ENCODE measurements at regions not wholly inside any gene's neighbourhood (a gene's known extent, or its start where the extent isn't known, plus 50 kb on each side); places are given as distances from the start of the nearest gene placed in this dataset.
"Not testable (repeated sequence)": the region's sequence is repeated elsewhere in the genome, so short reads cannot be mapped to it uniquely, and the experiment has no call there.

DNA sequence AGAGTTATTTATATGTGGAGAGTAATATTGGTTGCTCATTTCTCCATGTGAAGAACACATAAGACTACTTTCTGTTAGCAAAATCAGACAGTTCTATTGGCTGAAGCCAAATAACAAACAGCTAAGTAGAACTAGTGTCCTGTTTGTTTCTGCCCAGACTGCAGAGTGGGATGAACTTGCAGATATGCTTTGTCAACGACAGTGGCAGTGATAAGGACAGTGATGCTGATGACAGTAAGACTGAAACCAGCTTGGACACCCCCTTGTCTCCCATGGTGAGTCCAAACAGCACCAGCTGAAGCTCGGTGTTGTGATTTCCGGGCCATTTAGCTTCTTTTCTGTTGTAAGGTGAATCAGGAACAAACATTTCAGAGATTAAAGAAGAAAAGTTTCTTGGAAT, 102.6 kb upstream of the IL12A start:
- H3K27me3 ChIP-seq (ENCODE audit: low read length), result no peaks in the 10 kb centered on the region
- H3K4me2 ChIP-seq (ENCODE audit: low read depth, low read length, poor library complexity, severe bottlenecking), result no peak overlapping the region
- H4K20me1 ChIP-seq (ENCODE audit: insufficient read depth, low read depth, low read length), result no peaks in the 10 kb centered on the region
- H3K9ac ChIP-seq (ENCODE audit: low read length), result no peak overlapping the region
- no peak overlapping the region for H3K27ac ChIP-seq (ENCODE audit: low read length)
- no peaks in the 10 kb centered on the region for H3K79me2 ChIP-seq (ENCODE audit: low read length)
- H3K9me3 ChIP-seq (ENCODE audit: low read length), result no peaks in the 10 kb centered on the region
- H3K4me3 ChIP-seq (ENCODE audit: low read length), result no peak overlapping the region
- H3K36me3 ChIP-seq (ENCODE audit: insufficient read depth, low read length), result no peaks in the 10 kb centered on the region
- H3K9me2 ChIP-seq (replicated peaks; ENCODE audit: insufficient read depth, low read length), result no peaks in the 10 kb centered on the region
- DNase-seq, result no peak
- H3K4me1 ChIP-seq (ENCODE audit: low read length), result no peaks in the 10 kb centered on the region
- no peak overlapping the region for H2AFZ ChIP-seq (ENCODE audit: low read length)

DNA sequence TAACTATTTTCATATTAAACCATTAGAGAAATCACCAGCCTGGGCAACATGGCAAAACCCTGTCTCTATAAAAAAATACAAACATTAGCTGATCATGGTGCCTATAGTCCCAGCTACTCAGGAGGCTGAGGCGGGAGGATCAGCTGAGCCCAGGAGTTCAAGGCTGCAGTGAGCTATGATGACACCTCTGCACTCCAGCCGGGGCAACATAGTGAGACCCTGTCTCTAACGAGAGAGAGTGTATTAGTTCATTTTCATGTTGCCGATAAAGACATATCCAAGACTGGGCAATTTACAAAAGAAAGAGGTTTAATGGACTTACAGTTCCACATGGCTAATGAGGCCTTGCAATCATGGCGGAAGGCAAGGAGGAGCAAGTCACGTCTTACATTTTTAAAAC, 102.1 kb upstream of the IL12A start:
- not testable (repeated sequence) for H2AFZ ChIP-seq (ENCODE audit: low read length); H3K9me3 ChIP-seq (ENCODE audit: low read length); H3K4me2 ChIP-seq (ENCODE audit: low read depth, low read length, poor library complexity, severe bottlenecking); H3K9ac ChIP-seq (ENCODE audit: low read length); H3K9me2 ChIP-seq (replicated peaks; ENCODE audit: insufficient read depth, low read length); H3K36me3 ChIP-seq (ENCODE audit: insufficient read depth, low read length); H3K4me1 ChIP-seq (ENCODE audit: low read length); H3K27me3 ChIP-seq (ENCODE audit: low read length); DNase-seq; H3K27ac ChIP-seq (ENCODE audit: low read length); H3K4me3 ChIP-seq (ENCODE audit: low read length); H3K79me2 ChIP-seq (ENCODE audit: low read length); H4K20me1 ChIP-seq (ENCODE audit: insufficient read depth, low read depth, low read length)

- Histone ChIP-seq H3K9ac (ENCODE audit: low read length) (no peak overlapping the region), H3K9me2 (replicated peaks; ENCODE audit: insufficient read depth, low read length) (no peaks in the 10 kb centered on the region), H2AFZ (ENCODE audit: low read length) (no peak overlapping the region), H3K27ac (ENCODE audit: low read length) (no peak overlapping the region), H3K4me1 (ENCODE audit: low read length) (peaks cover 1% of the 10 kb centered on the region; the same call in 1 of the 2 replicates), H4K20me1 (ENCODE audit: insufficient read depth, low read depth, low read length) (no peaks in the 10 kb centered on the region), H3K4me2 (ENCODE audit: low read depth, low read length, poor library complexity, severe bottlenecking) (no peak overlapping the region), H3K27me3 (ENCODE audit: low read length) (no peaks in the 10 kb centered on the region), H3K79me2 (ENCODE audit: low read length) (no peaks in the 10 kb centered on the region), H3K9me3 (ENCODE audit: low read length) (no peaks in the 10 kb centered on the region), H3K4me3 (ENCODE audit: low read length) (no peak overlapping the region), H3K36me3 (ENCODE audit: insufficient read depth, low read length) (no peaks in the 10 kb centered on the region)
- no peak for DNase-seq
Observed at GRCh38 chr3:159887168-159887567, 101.5 kb upstream of the IL12A start.

DNA sequence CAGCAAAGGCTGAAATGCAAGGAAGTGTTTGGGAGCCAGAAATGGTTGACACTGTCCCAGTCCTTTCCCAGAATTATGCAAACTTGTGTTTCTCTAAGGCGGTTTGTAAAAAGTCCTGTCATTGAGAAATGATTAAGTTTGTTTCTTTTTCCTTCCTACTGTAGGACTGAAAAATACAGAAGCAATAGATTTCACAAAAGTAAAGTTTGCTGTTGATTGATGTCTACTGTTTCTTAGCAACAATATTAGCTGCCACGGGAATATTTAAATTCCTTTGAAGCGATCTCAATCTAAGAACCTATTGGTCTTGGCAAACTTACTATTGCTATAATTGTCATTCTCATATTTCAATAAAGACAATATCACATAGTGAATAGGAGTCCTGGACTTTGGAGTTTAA, 100.7 kb upstream of the IL12A start:
- no peaks in the 10 kb centered on the region for H3K9me2 ChIP-seq (replicated peaks; ENCODE audit: insufficient read depth, low read length)
- H3K9me3 ChIP-seq (ENCODE audit: low read length), result no peaks in the 10 kb centered on the region
- no peak overlapping the region for H3K4me2 ChIP-seq (ENCODE audit: low read depth, low read length, poor library complexity, severe bottlenecking)
- H2AFZ ChIP-seq (ENCODE audit: low read length), result no peak overlapping the region
- no peaks in the 10 kb centered on the region for H4K20me1 ChIP-seq (ENCODE audit: insufficient read depth, low read depth, low read length)
- H3K27ac ChIP-seq (ENCODE audit: low read length), result no peak overlapping the region
- no peak overlapping the region for H3K4me3 ChIP-seq (ENCODE audit: low read length)
- no peak for DNase-seq
- no peaks in the 10 kb centered on the region for H3K36me3 ChIP-seq (ENCODE audit: insufficient read depth, low read length)
- no peaks in the 10 kb centered on the region for H3K27me3 ChIP-seq (ENCODE audit: low read length)
- peaks cover 3% of the 10 kb centered on the region; the same call in 1 of the 2 replicates for H3K4me1 ChIP-seq (ENCODE audit: low read length)
- no peaks in the 10 kb centered on the region for H3K79me2 ChIP-seq (ENCODE audit: low read length)
- H3K9ac ChIP-seq (ENCODE audit: low read length), result no peak overlapping the region

- Histone ChIP-seq H3K27ac (ENCODE audit: low read length) (no peak overlapping the region), H3K4me2 (ENCODE audit: low read depth, low read length, poor library complexity, severe bottlenecking) (no peak overlapping the region), H3K4me3 (ENCODE audit: low read length) (no peak overlapping the region), H3K36me3 (ENCODE audit: insufficient read depth, low read length) (no peaks in the 10 kb centered on the region), H3K9me2 (replicated peaks; ENCODE audit: insufficient read depth, low read length) (no peaks in the 10 kb centered on the region), H3K9me3 (ENCODE audit: low read length) (no peaks in the 10 kb centered on the region), H3K4me1 (ENCODE audit: low read length) (peaks cover 3% of the 10 kb centered on the region; the same call in 1 of the 2 replicates), H3K9ac (ENCODE audit: low read length) (no peak overlapping the region), H3K27me3 (ENCODE audit: low read length) (no peaks in the 10 kb centered on the region), H3K79me2 (ENCODE audit: low read length) (no peaks in the 10 kb centered on the region), H2AFZ (ENCODE audit: low read length) (no peak overlapping the region), H4K20me1 (ENCODE audit: insufficient read depth, low read depth, low read length) (no peaks in the 10 kb centered on the region)
- no peak for DNase-seq
Observed at GRCh38 chr3:159892171-159892795, 96.4 kb upstream of the IL12A start.

- Histone ChIP-seq H3K4me2 (ENCODE audit: low read depth, low read length, poor library complexity, severe bottlenecking) (no peak overlapping the region), H3K9ac (ENCODE audit: low read length) (no peak overlapping the region), H3K9me3 (ENCODE audit: low read length) (no peaks in the 10 kb centered on the region), H3K27me3 (ENCODE audit: low read length) (no peaks in the 10 kb centered on the region), H3K4me3 (ENCODE audit: low read length) (no peak overlapping the region), H2AFZ (ENCODE audit: low read length) (no peak overlapping the region), H4K20me1 (ENCODE audit: insufficient read depth, low read depth, low read length) (no peaks in the 10 kb centered on the region), H3K4me1 (ENCODE audit: low read length) (peaks cover 3% of the 10 kb centered on the region; the same call in 1 of the 2 replicates), H3K9me2 (replicated peaks; ENCODE audit: insufficient read depth, low read length) (no peaks in the 10 kb centered on the region), H3K79me2 (ENCODE audit: low read length) (no peaks in the 10 kb centered on the region), H3K36me3 (ENCODE audit: insufficient read depth, low read length) (no peaks in the 10 kb centered on the region), H3K27ac (ENCODE audit: low read length) (no peak overlapping the region)
- no peak for DNase-seq
Observed at GRCh38 chr3:159892801-159893200, 95.8 kb upstream of the IL12A start.

DNA sequence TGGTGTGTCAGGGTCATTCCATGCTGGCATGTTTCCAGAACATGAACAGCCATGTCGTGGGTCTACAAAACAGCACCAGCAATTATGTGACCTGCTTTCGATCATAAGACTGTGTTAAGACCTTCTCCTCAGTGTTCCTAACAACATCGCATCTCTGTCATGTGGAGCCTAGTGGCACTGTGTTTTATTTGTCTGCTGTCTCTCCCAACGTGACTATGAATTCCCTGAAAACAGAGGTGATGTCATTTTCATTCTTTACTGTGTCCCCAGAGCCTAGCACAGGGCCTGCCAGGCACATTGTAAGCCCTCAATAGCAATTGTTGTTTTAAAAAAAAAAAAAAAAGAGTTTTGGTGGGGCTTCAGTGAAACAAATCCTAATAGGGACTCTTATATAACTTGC, 94.2 kb upstream of the IL12A start:
- no peaks in the 10 kb centered on the region for H3K9me3 ChIP-seq (ENCODE audit: low read length)
- H3K4me2 ChIP-seq (ENCODE audit: low read depth, low read length, poor library complexity, severe bottlenecking), result no peak overlapping the region
- H3K36me3 ChIP-seq (ENCODE audit: insufficient read depth, low read length), result no peaks in the 10 kb centered on the region
- DNase-seq, result no peak
- no peaks in the 10 kb centered on the region for H3K9me2 ChIP-seq (replicated peaks; ENCODE audit: insufficient read depth, low read length)
- no peaks in the 10 kb centered on the region; the same call in 1 of the 2 replicates for H3K27me3 ChIP-seq (ENCODE audit: low read length)
- no peaks in the 10 kb centered on the region for H3K79me2 ChIP-seq (ENCODE audit: low read length)
- no peaks in the 10 kb centered on the region for H4K20me1 ChIP-seq (ENCODE audit: insufficient read depth, low read depth, low read length)
- no peak overlapping the region for H2AFZ ChIP-seq (ENCODE audit: low read length)
- H3K4me3 ChIP-seq (ENCODE audit: low read length), result no peak overlapping the region
- H3K4me1 ChIP-seq (ENCODE audit: low read length), result peaks cover 3% of the 10 kb centered on the region; the same call in 1 of the 2 replicates
- H3K27ac ChIP-seq (ENCODE audit: low read length), result no peak overlapping the region
- no peak overlapping the region for H3K9ac ChIP-seq (ENCODE audit: low read length)

DNA sequence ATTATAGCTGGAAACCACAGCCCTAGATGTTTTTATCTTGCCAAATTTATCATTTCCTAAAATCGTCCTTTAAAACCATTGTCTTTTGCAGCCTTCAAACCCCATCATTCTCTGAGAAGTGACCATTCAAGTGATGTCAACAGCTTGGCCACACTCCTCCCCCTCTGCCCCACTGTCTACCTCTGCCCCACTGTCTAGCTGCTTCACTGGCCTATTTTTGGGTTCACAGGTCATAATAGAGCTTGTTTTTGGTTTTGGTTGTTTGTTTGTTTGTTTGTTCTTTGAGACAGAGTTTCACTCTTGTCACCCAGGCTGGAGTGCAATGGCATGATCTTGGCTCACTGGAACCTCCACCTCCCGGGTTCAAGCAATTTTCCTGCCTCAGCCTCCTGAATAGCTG, 93.2 kb upstream of the IL12A start:
- Histone ChIP-seq H4K20me1 (ENCODE audit: insufficient read depth, low read depth, low read length) (no peaks in the 10 kb centered on the region), H3K27ac (ENCODE audit: low read length) (no peak overlapping the region), H3K9ac (ENCODE audit: low read length) (no peak overlapping the region), H3K4me2 (ENCODE audit: low read depth, low read length, poor library complexity, severe bottlenecking) (no peak overlapping the region), H3K27me3 (ENCODE audit: low read length) (no peaks in the 10 kb centered on the region; the same call in 1 of the 2 replicates), H3K9me2 (replicated peaks; ENCODE audit: insufficient read depth, low read length) (no peaks in the 10 kb centered on the region), H3K4me3 (ENCODE audit: low read length) (no peak overlapping the region), H3K79me2 (ENCODE audit: low read length) (no peaks in the 10 kb centered on the region), H2AFZ (ENCODE audit: low read length) (no peak overlapping the region), H3K9me3 (ENCODE audit: low read length) (no peaks in the 10 kb centered on the region), H3K36me3 (ENCODE audit: insufficient read depth, low read length) (no peaks in the 10 kb centered on the region), H3K4me1 (ENCODE audit: low read length) (peaks cover 3% of the 10 kb centered on the region; the same call in 1 of the 2 replicates)
- DNase-seq, result no peak
